ENCODE measurements at regions not wholly inside any gene's neighbourhood (a gene's known extent, or its start where the extent isn't known, plus 50 kb on each side); places are given as distances from the start of the nearest gene placed in this dataset.

- no peak for DNase-seq
Observed at GRCh38 chr4:188573104-188573503, 433.9 kb downstream of the TRIML1 start.

DNA sequence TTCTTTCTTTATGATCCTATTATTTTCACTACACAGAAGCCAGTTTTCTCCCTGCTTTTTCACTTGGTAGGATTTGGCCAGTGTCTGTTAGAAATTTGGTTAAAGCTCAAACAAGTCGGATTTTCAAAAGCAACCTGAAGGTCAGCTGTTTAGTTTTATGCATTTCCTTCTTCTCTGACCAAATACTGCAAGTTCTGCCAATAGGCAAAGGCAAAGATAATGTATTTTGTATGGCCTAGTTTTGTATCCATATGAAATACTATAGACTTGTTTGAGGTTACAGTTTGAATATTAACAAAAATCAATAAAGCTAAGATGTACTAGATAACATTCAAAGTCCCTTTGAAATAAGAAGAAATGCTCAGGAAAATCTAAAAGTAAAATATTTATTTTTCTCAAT is 439.4 kb downstream of the TRIML1 start:
- DNase-seq: no peak

DNA sequence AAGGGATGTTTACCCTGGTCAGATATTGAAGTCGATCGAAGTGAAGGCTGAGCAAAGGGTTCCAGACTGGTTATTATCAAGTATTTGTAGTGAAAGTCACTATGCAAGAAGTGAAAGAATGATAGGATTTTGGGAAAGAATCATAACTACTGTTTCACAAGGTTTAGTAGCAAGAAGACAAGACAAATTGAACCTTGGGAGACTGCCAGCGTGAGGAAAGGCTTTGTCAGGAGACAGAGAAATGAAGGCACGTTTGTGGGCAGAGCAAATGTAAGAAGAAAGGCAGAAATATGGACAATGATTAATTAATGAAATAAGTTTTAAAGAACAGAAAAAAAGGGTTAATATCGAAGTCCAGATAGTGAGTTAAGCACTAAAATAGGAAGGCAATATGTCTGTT is 456.8 kb downstream of the TRIML1 start:
- DNase-seq: no peak

DNA sequence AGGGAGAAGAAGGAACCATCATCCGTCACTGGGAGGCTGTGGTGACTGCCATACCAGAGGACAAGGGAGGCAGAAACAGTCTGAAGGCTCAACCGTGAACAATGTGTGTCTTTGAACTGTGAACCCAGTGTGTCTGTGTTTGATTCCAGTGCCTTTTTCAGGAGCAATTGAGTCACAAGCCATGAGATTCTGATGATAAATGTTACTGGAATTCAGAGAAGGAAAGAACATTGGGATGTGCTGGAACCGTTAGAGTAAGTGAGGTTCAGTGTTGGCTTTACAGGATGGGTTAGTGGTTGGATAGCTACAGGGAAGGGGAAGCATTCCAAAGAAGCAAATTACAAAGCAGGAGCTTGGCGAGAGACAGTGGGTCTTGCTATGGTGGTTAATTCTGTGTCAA is 464.4 kb downstream of the TRIML1 start:
- no peak for DNase-seq

GRCh38 chr4:188606635-188607034 is 467.4 kb downstream of the TRIML1 start:
- DNase-seq: no peak

GRCh38 chr4:188611143-188611542 is 471.9 kb downstream of the TRIML1 start:
- no peak for DNase-seq

GRCh38 chr4:188612659-188613058 is 473.4 kb downstream of the TRIML1 start:
- no peak for DNase-seq

DNA sequence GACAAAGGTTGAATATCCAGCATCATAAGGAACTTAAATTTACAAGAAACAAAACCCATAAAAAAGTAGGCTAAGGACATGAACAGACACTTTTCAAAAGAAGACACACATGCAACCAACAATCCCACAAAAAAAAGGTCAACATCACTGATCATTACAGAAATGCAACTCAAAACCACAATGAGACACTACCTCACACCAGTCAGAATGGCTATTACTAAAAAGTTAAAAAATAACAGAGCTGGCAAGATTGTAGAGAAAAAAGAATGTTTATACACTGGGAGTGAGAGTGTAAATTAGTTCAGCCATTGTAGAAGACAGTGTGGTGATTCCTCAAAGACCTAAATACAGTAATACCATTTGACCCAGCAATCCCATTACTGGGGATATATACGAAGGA is 474.7 kb downstream of the TRIML1 start:
- DNase-seq: no peak

GRCh38 chr4:188619456-188620149 is 480.4 kb downstream of the TRIML1 start:
- no peak for DNase-seq

GRCh38 chr4:188620608-188621007 is 481.4 kb downstream of the TRIML1 start:
- DNase-seq: no peak

- no peak for DNase-seq
Observed at GRCh38 chr4:188623314-188623854, 484.1 kb downstream of the TRIML1 start.

DNA sequence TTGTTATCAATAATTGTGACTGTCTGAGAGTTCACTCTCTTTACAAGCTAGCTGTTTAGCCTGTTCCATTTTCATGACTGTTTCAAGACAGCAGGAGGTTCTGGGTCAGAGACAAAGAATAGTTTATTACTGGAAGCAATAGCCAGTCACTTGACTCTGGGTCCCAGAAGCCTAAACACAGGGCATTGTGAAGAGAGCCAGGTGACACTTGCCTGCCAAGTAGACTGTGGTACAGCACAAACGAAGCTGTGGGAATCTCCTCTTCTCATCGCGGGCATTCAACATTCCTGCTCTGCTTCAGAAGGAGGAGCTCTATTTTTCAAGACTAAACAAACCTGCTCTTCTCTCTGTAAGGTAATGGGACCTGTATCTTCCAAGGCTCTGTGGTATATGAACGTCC is 485.1 kb downstream of the TRIML1 start:
- no peak for DNase-seq

DNA sequence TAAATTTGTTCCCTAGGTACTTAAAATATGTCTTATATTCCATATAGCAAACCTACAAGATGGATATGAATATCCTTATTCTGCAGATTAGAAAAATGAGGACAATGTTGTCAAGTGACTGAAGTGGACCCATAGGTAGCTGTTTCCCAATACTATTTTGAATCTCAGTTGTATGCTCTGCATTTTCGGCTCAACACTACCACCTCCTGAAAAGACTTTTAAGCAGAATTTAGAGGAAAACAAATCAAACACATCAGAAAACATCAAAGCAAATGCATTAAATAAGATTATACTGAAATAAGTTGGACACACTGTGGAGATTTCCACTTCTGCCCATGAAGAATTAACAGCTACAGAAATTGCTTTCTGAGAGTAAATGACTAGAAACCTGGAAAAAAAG is 488.7 kb downstream of the TRIML1 start:
- no peak for DNase-seq

DNA sequence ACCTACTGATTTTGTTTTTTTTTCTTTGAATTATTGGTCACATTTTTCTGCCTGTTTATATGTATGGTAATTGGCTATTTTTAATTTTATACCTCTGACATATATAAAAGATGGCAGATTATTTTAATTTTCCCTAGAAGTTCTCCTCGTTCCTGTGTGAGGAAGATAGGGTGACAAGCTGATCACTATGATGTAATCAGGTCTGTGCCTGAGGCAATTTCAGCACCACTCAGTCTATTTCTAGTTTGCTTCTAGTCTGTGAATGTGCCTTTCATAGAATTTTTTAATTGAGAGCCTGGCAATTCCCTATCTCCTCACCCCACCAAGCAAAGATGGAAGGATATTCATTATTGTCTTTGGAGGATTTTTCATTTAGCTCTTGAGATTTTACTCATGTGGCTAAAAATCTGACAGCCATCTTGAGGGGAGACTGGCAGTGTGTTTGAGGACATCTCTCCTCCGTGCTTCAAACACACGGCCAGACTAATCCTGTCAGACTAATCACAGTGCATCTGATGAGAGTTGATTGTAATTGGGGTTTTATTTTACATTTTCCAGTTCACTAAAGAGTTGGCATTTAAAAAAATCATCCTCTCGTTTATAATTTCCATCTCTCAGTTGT is 500.3 kb downstream of the TRIML1 start:
- no peak for DNase-seq

DNA sequence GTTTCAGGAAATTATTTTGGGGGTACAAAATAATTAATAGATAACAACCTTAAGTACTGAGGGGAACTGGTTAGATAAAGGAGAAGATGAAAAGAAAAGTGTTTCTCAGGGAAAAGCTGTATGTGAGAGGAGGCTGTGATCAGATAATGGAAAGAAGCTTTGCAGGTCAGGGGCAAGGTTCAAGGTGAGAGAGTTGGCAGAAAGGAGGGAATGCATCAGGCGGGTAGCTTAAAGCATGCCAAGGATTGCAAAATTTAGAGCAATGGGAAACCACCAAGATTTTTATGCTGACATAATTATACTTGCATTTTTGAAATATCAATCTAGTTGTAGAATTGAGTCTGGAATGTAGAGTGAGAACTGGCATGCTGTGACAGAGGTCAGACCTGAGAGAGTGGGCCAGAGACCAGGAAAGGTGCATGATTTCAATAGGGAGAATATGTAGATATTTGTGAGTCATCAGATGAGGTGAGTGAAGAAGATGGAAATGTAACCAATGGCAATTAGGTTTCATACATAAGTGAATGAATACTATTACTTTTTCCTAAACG is 508.7 kb downstream of the TRIML1 start:
- DNase-seq: no peak

DNA sequence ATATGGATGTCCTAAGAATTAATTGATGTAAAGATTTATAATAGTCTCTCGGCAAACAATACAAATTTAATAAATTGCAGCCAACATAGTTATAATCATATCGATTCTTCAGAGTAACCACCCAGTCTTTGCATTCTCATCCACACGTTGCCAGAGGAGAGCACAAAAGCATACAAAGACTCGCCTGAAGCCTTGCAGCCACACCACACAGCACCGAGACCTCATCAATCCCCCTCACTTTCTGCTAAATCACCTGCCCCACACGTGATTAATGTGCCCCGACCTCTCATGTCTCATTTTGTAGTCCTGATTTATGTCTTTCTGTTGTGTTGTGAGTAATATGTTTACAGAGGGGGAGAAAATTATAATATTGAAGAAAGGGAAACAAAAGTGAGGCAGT is 510.4 kb downstream of the TRIML1 start:
- DNase-seq: no peak

DNA sequence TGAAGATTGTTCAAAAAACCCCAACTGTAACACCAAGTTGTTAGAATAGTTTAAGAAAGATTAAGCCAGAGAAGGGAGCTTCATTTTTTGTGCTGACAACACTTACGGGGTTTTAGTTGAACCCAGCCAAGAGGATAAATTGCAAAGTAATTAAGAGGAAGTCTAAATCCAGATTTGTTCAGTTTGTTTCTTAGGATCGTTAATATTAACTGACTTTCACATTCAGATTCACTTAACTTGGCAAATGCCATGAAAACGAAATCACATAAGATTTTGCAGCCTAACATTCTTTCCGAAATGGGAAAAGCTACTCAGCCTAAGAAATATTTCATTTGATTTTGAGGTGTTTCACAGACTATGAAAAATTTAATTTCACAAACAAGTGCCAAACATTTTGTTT is 511.3 kb downstream of the TRIML1 start:
- no peak for DNase-seq

GRCh38 chr4:188657365-188657764 is 518.1 kb downstream of the TRIML1 start:
- no peak for DNase-seq

GRCh38 chr4:188658958-188659522 is 519.8 kb downstream of the TRIML1 start:
- no peak for DNase-seq

DNA sequence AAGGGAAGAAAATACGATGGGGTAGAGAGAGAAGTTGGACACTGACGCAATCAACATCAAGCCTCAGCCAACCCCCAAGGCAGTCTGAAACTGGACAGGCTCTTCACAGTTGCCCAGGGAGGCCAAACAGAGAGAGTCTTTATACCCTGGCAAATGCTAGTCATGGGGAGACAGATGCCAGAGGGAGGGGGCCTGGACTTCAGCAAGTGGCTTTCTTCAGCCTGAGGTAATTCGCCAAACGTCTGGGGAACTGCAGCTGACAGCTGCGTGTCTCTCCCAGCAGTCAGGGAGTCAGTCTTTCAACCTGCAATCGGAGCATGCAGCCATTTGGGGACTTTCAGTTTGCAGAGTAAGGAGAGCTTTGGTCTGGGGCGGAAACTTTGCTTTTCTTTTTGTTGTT is 521.6 kb downstream of the TRIML1 start:
- DNase-seq: no peak

DNA sequence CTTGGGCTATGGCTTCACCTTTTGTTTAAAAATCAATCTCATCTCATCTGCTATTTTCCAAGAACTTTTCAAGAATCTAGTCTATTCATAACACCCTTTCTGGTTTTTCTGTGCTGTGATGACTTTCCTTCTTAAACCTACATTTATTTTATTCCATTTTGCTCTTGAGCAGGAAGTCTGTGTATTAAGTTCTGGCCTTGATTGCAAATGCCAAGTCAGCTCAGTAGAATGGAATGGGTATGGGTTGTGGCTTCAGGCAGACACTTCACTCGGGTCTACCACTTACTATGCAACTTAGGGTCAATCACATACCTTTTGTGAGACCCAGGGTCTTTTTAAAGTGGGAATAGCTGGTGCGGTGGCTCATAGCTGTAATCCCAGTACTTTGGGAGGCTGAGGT is 522.3 kb downstream of the TRIML1 start:
- no peak for DNase-seq

DNA sequence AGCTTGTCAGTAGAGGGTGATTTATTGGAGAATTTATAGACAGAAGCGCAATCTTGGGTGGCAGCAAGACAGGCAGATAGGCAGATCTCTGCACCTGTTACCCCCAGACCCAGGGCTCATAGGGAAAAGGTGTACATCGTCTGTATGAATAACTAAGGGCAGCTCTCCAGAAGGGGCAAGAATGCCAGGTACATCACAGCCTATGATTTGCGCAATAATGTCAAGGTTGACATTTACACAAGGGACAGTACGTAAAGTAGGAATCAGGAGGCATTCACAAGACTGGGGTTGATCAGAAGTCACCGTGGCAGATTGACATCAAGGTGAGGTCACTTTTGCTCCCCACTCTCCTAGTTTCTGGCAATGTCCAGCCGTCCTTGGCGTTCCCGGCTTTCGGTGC is 524.1 kb downstream of the TRIML1 start:
- DNase-seq: no peak

GRCh38 chr4:188665491-188666457 is 526.5 kb downstream of the TRIML1 start:
- DNase-seq: no peak
